GM21447 (cell line): ENCODE measurements at regions not wholly inside any gene's neighbourhood (a gene's known extent, or its start where the extent isn't known, plus 50 kb on each side); places are given as distances from the start of the nearest gene placed in this dataset.

Source experiments
- ATAC-seq: cut with Tn5 transposase; IDR thresholded peaks from one replicate; pipeline ENCODE4 v1.9.1; 2021; ENCODE audit not compliant: unreplicated experiment

DNA sequence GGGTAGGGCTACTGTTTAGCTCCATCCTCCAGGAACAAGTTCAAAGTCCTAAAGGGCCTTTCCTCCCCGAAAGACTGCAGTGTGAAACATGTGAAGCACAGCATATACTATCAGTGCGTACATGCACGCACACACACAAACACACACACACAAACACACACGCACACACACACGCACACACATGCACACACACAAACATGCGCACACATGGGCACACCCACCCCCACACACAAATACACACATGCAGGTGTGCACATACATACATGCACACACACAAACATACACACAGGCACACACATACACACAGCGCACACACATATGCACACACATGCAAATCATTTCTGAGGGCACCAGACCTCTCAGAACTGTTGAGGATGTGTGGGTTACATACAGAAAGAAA is 382.0 kb upstream of the CDH4 start:
- ATAC-seq: no peak

- no peak for ATAC-seq
Measured at GRCh38 chr20:60872224-60872623, 379.8 kb upstream of the CDH4 start.

GRCh38 chr20:60877071-60877857 is 374.8 kb upstream of the CDH4 start:
- no peak for ATAC-seq

DNA sequence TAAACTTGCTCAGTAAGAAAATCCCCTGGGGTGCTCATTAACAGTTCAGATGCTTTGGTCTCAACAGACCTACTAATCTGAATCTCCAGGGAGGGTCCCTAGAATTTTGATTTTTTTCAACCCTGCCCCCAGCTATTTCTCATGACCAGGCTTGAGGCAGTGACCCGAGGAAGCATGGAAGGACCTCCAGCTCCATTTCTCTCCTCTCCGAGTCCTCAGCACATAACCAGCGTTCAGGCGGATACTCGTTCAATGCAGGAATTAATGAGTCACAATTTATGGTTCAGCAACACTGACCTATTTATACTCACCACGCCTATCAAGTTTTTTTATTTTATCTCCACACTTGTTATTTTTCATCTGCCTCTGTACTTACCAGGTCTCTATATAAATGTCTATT is 369.2 kb upstream of the CDH4 start:
- no peak for ATAC-seq

GRCh38 chr20:60883496-60883895 is 368.6 kb upstream of the CDH4 start:
- no peak for ATAC-seq

DNA sequence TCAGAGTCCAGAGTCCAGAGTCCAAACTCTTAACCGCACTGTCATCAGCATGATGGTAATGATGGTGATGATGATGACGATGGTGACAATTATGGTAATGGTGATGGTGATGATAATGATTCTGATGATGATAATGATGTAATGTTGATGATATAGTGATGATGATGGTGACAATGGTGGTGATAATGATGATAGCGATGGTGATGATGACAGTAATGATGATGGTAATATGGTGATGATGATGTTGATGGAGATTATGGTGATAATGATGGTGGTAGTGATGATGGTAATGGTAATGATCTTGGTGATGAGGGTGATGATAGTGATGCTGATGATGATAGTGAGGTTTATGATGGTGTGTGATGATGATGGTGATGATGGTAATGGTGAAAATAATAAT is 367.8 kb upstream of the CDH4 start:
- ATAC-seq: no peak

- ATAC-seq: no peak
Measured at GRCh38 chr20:60888771-60889170, 363.3 kb upstream of the CDH4 start.

GRCh38 chr20:60892095-60892813 is 359.8 kb upstream of the CDH4 start:
- no peak for ATAC-seq

DNA sequence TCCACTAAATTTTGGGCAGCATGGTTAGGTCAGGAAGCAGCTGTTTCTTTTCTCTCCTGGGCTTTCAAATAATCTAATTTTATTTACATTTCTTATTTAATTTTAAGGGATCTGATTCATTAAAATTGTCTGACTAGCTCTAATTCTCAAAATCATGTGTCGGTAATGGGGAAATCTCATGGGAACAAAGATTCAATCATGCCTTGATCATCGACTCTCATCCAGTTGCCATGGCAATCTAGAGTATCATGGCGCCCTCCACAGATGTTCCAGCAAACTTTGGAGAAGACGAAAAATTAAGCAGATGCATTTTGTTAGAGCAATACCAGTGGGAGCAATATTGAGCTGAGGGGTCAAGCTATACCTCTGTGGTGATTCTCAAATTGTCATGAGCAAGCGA is 358.0 kb upstream of the CDH4 start:
- ATAC-seq: no peak

DNA sequence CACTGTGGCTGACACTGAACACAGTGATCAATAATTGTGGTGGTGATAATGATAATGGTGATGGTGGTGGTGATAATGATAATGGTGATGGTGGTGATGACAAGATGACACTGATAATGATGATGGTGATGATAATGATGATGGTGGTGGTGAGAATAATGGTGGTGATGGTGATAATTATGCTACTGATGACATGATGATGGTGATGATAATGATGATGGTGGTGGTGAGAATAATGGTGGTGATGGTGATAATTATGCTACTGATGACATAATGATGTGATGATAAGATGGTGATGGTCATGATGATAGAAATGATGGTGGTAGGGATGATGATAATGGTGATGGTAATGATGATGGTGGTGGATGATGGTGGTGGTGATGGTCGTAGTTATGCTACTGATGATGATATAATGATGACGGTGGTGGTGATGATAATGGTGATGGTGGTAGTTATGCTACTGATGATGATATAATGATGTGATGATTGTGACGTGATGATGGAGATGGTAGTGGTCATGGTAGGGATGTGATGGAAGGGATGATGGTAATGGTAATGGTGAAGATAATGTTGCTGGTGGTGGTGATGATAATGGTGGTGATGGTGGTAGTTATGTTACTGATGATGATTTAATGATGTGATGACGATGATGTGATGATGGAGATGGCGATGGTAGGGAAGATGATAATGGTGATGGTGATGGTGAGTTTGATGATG is 356.5 kb upstream of the CDH4 start:
- ATAC-seq: no peak

GRCh38 chr20:60897976-60898375 is 354.1 kb upstream of the CDH4 start:
- no peak for ATAC-seq

DNA sequence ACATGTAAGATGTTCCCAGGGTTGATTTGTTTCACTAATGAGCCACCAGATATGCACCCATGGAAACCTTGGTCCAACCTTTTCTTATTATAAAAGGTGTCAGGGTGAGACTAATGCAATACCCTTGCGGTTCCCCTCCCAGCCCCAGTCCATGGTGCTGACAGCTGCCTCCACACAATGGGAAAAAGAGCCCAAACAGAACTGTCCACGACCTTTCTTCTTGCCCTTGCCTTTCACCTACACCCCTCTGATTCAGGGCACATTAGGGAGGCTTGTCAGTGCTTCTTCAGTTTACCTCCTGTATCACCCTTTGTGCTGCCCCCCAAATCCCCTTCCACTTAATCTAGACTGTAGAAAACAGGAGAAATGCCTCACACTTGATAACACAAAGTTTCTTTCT is 352.7 kb upstream of the CDH4 start:
- ATAC-seq: no peak

DNA sequence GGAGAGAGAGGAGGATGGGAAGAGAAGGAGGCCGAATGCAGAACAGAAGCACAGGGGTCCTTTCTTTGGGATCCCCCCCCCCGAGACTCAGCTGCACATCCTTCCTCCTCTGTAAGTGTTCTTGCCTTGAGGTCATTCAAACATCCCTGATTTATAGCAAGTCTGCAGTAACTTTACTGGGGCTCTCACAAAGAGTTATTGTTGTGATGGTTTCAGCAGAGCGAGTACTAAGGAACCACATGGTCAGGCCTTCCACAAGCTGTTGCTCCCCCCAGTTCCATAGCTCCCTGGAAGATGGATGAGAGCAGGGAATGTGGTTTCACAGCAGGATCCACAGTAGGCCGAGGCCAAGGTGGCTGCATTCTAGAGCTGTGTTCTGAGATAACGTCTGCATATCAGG is 351.4 kb upstream of the CDH4 start:
- ATAC-seq: no peak

DNA sequence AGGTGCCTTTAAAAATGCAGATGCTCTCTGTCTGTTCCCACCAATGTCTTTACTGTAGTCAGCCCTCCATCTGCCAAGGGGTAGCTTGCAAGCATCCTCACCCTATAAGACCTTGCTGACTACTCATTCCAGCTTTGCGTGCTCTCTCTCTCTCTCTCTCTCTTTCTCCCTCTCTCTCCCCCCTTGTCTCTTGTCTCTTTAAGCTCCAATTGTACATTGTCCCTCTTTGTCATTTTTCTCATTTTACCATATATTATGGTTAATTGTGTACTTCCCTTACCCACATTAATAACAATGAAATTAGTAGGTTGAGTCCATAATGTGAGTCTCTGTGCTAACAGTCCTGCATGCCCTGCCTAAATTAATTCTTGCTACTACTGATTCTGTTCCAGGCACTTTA is 350.2 kb upstream of the CDH4 start:
- ATAC-seq: no peak

DNA sequence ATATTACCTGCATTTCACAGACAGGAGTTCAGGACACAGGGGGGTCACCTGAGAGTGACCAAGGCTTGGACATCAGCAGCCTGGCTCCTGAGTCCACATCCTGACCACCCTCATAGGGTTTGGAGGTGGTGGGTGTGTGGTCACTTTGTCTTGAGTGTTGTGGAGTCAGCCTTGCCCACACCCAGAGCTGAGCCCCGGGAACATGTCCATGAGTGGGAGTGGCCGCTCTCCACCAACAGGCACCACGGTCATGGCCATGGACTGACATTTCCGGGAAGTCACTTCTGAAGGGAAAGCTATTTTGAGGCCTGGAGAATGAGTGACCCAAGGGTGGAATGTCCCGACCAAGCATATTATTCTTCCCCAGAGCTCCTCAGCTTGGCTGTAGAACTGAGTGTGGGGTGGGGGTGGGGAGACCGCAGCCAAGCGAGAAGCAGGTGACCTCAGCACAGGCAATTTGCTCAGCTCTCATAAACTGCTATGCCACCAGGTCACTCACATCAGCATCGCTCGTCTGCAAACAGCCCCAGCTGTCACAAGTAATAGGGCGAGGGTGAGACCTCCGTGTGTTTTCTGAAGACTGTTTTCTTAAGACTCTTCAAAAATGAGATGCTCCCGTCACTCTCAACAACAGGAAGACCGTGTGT is 348.6 kb upstream of the CDH4 start:
- ATAC-seq: no peak

DNA sequence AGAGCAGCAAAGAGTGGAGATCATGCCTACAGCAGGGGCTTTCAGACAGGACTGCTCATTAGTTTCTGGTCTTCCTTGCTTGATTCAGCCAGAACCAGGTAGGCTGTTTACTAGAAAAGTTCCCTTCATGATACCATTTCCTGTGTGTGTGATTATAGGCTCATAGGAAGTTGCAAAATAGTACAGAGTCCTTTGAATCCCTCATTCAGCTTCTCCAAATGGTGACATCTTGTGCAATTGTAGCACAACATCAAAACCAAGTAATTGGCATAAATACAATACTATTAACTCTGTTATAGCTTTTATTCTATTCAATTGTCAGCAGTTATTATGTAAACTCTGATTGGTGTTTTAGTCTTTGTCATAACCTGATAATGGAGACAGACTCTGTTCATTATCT is 347.3 kb upstream of the CDH4 start:
- ATAC-seq: no peak

DNA sequence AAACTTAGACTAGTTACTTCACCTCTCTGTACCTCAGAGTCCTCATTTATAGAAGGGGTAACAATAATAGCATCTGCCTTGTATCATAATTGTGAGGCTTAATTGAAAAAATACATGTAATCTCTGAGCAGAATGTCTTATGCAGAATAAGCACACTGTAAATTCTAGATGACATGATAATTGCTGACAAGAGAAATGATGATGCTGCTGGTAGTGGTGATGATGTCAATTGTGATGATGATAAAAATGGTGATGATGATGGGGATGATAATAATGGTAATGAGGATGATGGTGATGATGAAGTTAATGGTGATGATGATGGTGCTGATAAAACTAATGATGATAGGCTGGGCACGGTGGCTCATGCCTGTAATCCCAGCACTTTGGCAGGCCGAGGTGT is 346.1 kb upstream of the CDH4 start:
- no peak for ATAC-seq

DNA sequence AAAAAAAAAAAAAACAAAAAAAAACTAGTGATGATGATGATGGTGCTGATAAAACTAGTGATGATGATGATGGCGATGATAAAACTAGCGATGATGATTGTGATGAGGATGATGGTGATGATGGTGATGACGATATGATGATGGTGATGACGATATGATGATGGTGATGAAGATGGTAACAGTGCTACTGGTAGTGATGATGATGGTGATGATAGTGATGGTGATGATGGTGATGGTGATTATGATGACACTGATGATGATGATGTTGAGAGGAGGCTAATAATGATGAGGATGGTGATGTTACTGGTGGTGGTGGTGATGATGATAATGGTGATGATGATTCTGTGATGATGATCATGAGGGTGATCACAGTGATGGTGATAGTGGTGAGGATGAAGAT is 345.5 kb upstream of the CDH4 start:
- ATAC-seq: no peak

GRCh38 chr20:60913298-60913697 is 338.8 kb upstream of the CDH4 start:
- no peak for ATAC-seq

DNA sequence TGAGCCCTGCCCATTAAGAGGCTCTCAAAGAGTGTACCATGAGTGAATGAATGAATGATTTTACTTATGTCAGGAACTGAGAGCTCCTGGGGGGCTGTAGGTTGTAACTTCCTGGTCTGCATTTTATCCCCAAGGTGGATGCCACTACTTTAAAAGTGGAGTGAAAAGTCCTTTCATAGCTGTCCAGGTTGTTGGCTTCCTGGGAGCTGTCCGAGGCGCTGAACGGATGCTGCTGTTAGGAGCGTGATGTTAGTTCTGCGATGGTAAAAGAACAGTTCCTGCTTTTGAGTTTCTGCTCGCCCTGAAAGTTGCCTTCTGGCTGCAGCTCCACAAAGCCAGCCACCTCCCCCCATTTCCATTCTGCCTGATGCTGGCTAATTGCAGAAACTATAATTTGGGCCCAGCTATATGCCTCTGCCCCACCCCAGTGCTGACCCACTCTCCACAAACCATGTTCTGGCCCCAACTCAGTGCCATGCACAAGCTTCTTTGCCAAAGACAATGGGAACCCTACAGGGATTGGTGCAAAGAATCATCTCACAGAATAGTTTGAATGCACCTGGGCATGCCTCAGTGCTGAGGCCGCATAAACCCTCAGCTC is 330.9 kb upstream of the CDH4 start:
- ATAC-seq: no peak

GRCh38 chr20:60926831-60927230 is 325.2 kb upstream of the CDH4 start:
- no peak for ATAC-seq
